ENCODE measurements at regions not wholly inside any gene's neighbourhood (a gene's known extent, or its start where the extent isn't known, plus 50 kb on each side); places are given as distances from the start of the nearest gene placed in this dataset.

GRCh38 chr3:74370342-74370741 lies 244.1 kb downstream of the CNTN3 start:
- no peak overlapping the region for H3K27ac ChIP-seq
- H3K4me3 ChIP-seq = no peak overlapping the region
- no peaks in the 10 kb centered on the region for H3K4me1 ChIP-seq
- H3K36me3 ChIP-seq = no peaks in the 10 kb centered on the region
- H3K27me3 ChIP-seq = no peaks in the 10 kb centered on the region
- no peaks in the 10 kb centered on the region for H3K9me3 ChIP-seq
- no peak for DNase-seq
- TF ChIP-seq POLR2A (IDR thresholded peaks at IDR 0.05) = no peak
- TF ChIP-seq, protein P1, sequence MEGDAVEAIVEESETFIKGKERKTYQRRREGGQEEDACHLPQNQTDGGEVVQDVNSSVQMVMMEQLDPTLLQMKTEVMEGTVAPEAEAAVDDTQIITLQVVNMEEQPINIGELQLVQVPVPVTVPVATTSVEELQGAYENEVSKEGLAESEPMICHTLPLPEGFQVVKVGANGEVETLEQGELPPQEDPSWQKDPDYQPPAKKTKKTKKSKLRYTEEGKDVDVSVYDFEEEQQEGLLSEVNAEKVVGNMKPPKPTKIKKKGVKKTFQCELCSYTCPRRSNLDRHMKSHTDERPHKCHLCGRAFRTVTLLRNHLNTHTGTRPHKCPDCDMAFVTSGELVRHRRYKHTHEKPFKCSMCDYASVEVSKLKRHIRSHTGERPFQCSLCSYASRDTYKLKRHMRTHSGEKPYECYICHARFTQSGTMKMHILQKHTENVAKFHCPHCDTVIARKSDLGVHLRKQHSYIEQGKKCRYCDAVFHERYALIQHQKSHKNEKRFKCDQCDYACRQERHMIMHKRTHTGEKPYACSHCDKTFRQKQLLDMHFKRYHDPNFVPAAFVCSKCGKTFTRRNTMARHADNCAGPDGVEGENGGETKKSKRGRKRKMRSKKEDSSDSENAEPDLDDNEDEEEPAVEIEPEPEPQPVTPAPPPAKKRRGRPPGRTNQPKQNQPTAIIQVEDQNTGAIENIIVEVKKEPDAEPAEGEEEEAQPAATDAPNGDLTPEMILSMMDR (IDR thresholded peaks at IDR 0.05) = no peak

- Histone ChIP-seq H3K27me3 (no peaks in the 10 kb centered on the region), H3K4me1 (no peaks in the 10 kb centered on the region), H3K27ac (no peak overlapping the region), H3K36me3 (no peaks in the 10 kb centered on the region), H3K4me3 (no peak overlapping the region), H3K9me3 (no peaks in the 10 kb centered on the region)
- TF ChIP-seq POLR2A (IDR thresholded peaks at IDR 0.05) = no peak
- TF ChIP-seq, protein P1 (IDR thresholded peaks at IDR 0.05) = no peak
- DNase-seq = no peak
These were observed 248.1 kb downstream of the CNTN3 start for GRCh38 chr3:74366331-74366730.

DNA sequence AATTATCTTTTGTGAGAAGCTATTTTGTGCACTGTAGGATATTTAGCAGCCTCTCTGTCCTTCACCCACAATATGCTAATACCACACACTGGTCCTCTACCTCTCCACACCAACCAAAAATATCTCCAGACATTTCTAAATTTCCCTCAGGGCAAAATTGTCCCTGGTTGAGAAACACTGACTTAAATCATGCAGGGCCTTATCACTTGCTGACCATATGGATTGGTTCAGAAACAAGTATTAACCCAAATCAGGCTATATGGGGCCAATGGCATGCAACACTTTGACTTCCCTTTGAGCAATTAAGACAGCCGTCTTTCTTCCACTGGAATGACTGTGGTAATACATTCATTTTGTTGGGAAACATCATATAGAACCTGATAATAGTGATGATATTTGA lies 251.1 kb downstream of the CNTN3 start:
- H3K4me3 ChIP-seq = no peak overlapping the region
- TF ChIP-seq, protein P1 (IDR thresholded peaks at IDR 0.05) = no peak
- no peak for TF ChIP-seq POLR2A (IDR thresholded peaks at IDR 0.05)

DNA sequence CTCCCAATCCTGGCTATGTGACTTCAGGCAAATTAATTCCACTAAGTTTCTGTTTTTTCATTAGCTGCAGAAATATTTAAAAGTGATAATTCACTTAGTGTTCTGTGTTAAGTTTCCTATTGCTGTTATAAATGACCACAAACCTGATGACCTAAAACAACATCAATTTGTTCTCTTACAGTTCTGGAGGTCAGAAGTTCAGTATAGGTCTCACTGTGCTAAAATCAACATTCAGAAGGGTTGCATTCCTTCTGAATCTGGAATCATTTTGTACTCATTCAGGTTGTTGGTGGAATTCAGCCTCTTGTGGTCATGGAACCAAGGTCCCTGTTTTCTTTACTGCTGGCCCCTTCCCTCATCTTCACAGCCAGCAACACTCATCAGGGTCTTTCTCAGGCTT lies 254.1 kb downstream of the CNTN3 start:
- no peak overlapping the region for H3K27ac ChIP-seq
- no peak overlapping the region for H3K4me3 ChIP-seq
- no peaks in the 10 kb centered on the region for H3K9me3 ChIP-seq
- no peak for TF ChIP-seq POLR2A (IDR thresholded peaks at IDR 0.05)
- TF ChIP-seq, protein P1 (IDR thresholded peaks at IDR 0.05) = no peak
- no peaks in the 10 kb centered on the region for H3K27me3 ChIP-seq
- H3K4me1 ChIP-seq = no peaks in the 10 kb centered on the region
- no peaks in the 10 kb centered on the region for H3K36me3 ChIP-seq
- no peak for DNase-seq

More for the DNA sequence above, 251.1 kb downstream of the CNTN3 start:
- DNase-seq = no peak
- no peaks in the 10 kb centered on the region for H3K27me3 ChIP-seq
- no peaks in the 10 kb centered on the region for H3K4me1 ChIP-seq
- no peaks in the 10 kb centered on the region for H3K36me3 ChIP-seq
- H3K27ac ChIP-seq = no peak overlapping the region
- H3K9me3 ChIP-seq = no peaks in the 10 kb centered on the region

DNA sequence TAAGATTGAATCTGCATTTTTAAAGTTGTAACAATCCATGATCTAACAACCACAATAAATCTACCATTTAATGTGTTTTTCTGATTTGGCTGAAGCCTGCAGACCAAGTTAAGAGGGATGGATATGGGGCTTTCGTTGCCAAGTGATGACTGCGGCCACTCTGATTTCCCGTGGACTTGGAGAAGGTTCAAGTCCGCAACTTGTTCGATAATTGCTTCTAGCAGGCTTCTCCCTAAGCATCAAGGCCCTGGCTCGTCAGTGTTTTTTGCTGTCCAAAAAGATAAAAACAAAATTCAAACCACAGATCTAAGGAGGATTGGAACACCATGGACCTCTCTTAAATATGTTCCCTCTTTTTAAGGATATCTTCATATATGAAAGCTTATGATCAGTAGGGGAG lies 256.6 kb downstream of the CNTN3 start:
- TF ChIP-seq POLR2A (IDR thresholded peaks at IDR 0.05) = no peak
- TF ChIP-seq, protein P1 (IDR thresholded peaks at IDR 0.05) = no peak
- no peak for DNase-seq
- Histone ChIP-seq H3K4me1 (no peaks in the 10 kb centered on the region), H3K27ac (no peak overlapping the region), H3K36me3 (no peaks in the 10 kb centered on the region), H3K4me3 (no peak overlapping the region), H3K9me3 (no peaks in the 10 kb centered on the region), H3K27me3 (no peaks in the 10 kb centered on the region)

DNA sequence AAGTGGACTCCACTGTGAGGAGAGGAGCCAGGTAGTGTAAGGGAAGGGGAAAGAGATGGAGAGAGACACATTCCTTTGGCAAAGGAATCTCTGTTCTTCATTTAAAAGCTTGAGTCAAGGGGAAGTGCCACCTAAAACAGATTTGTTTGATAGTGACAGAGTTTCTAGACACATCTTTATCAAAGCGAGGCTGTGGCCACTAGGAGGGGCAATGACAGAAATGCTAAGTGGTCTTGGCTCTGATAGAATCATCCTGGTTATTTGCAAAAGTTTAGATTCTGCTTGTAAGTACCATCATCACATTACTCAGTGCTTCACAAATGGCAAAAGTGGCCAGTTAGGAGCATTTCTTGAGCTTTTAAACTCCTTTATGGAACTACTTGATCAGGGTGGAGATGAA lies 261.4 kb downstream of the CNTN3 start:
- H3K36me3 ChIP-seq = no peaks in the 10 kb centered on the region
- H3K4me1 ChIP-seq = no peaks in the 10 kb centered on the region
- no peak for TF ChIP-seq POLR2A (IDR thresholded peaks at IDR 0.05)
- TF ChIP-seq, protein P1 (IDR thresholded peaks at IDR 0.05) = no peak
- no peak overlapping the region for H3K27ac ChIP-seq
- no peak overlapping the region for H3K4me3 ChIP-seq
- H3K27me3 ChIP-seq = no peaks in the 10 kb centered on the region
- no peak for DNase-seq
- no peaks in the 10 kb centered on the region for H3K9me3 ChIP-seq

All from Peyer's patch (tissue), 4 donors.